Esophagus muscularis mucosa (tissue), 3 donors: ENCODE measurements at regions not wholly inside any gene's neighbourhood (a gene's known extent, or its start where the extent isn't known, plus 50 kb on each side); places are given as distances from the start of the nearest gene placed in this dataset.
A peak's percentile ranks its signal among the peaks of the same experiment; 100 is the strongest.

Experiments used
- CTCF ChIP-seq, 3 experiments: fragments of 200-600 bp in 2 of 3; fragments of 450-650 bp in 1 of 3; sonication (generic) in 2 of 3; IDR thresholded peaks; one replicate each; pipeline ENCODE4 v1.5.1; 2017 to 2019; ENCODE audit warnings: antibody characterized with exemption in 3 of 3, mild to moderate bottlenecking in 2 of 3, moderate library complexity in 1 of 3
- EP300 ChIP-seq: sonication (generic); formaldehyde crosslinking; IDR thresholded peaks from one replicate; pipeline ENCODE4 v1.6.1; 2017; ENCODE audit warnings: antibody characterized with exemption

GRCh38 chr4:3880615-3881120 lies 114.5 kb downstream of the ADRA2C start:
- TF ChIP-seq EP300 (no peak), CTCF (IDR thresholded peaks at IDR 0.05) (peak; percentile 49 to 59 (median 51))
